ENCODE measurements at regions not wholly inside any gene's neighbourhood (a gene's known extent, or its start where the extent isn't known, plus 50 kb on each side); places are given as distances from the start of the nearest gene placed in this dataset.

- no peak overlapping the region for H3K56ac ChIP-seq (ENCODE audit: extremely low read depth, insufficient read depth, low read length)
- DNase-seq (no peak), ATAC-seq (ENCODE audit: low read depth) (no peak)
- H2AK5ac ChIP-seq (ENCODE audit: low read depth, low read length), result no peak overlapping the region
- H3K14ac ChIP-seq (replicated peaks; ENCODE audit: low read depth, low read length), result no peak overlapping the region
- no peak overlapping the region for H3K4me3 ChIP-seq (ENCODE audit: insufficient read depth, low read depth, low read length)
- dilution Hi-C loops (cut with HindIII; ENCODE audit: low sequenced_read_pairs, unreplicated experiment), result no loop called here
- H2BK15ac ChIP-seq (ENCODE audit: low read depth, low read length), result no peak overlapping the region
- no peak overlapping the region for H3K4me2 ChIP-seq (ENCODE audit: low read depth, low read length)
- ChIA-PET POLR2A (ENCODE audit: unreplicated experiment) (no interaction called here), CTCF (no interaction called here)
- no peak overlapping the region for H3K23ac ChIP-seq (ENCODE audit: low read depth, low read length)
- no CpG with 5 or more reads among the region's 4 CpGs for WGBS, 2 experiments (ENCODE audit: extremely low coverage in 2 of 2, insufficient read length in 1 of 2)
- no peak overlapping the region for H3K18ac ChIP-seq (ENCODE audit: low read depth, low read length)
- intact Hi-C loops (cut with micrococcal nuclease), result no loop called here
- H3K27ac ChIP-seq (ENCODE audit: insufficient read depth, low read length), result no peak overlapping the region
- no peaks in the 10 kb centered on the region for H3K9me3 ChIP-seq (ENCODE audit: control insufficient read depth, insufficient read depth, low read length)
- H3K9ac ChIP-seq (ENCODE audit: low read depth, low read length), result no peak overlapping the region
- no peaks in the 10 kb centered on the region for H4K20me1 ChIP-seq (ENCODE audit: insufficient read depth, low read length)
- H3K27me3 ChIP-seq (ENCODE audit: control insufficient read depth, insufficient read depth, low read length), result no peaks in the 10 kb centered on the region
- H2AFZ ChIP-seq (replicated peaks; ENCODE audit: low read length, poor library complexity), result no peak overlapping the region
- H3K4me1 ChIP-seq (ENCODE audit: control insufficient read depth, insufficient read depth, low read length), result no peaks in the 10 kb centered on the region
- H4K91ac ChIP-seq (ENCODE audit: insufficient read depth, low read depth, low read length), result no peak overlapping the region
- no peaks in the 10 kb centered on the region for H3K36me3 ChIP-seq (ENCODE audit: control insufficient read depth, insufficient read depth, low read length)
- no peak overlapping the region for H4K8ac ChIP-seq (ENCODE audit: low read depth in 2 of 2, low read length in 2 of 2)
- H2BK120ac ChIP-seq (ENCODE audit: low read depth, low read length), result no peak overlapping the region
- no peak for TF ChIP-seq RFX5 (IDR thresholded peaks at IDR 0.05; ENCODE audit: low read depth, low read length)
- no peak for TF ChIP-seq MXI1 (IDR thresholded peaks at IDR 0.05; ENCODE audit: borderline replicate concordance, low read depth, low read length)
- TF ChIP-seq ELK1 (IDR thresholded peaks at IDR 0.05; ENCODE audit: borderline replicate concordance, low read depth, low read length), result no peak
- no peak for TF ChIP-seq FOS (IDR thresholded peaks at IDR 0.05; ENCODE audit: low read depth, low read length)
- TF ChIP-seq RAD21 (IDR thresholded peaks at IDR 0.05; ENCODE audit: low read length), result no peak
- TF ChIP-seq USF2 (IDR thresholded peaks at IDR 0.05; ENCODE audit: low read depth, low read length), result no peak
- no peak for TF ChIP-seq BHLHE40 (IDR thresholded peaks at IDR 0.05; ENCODE audit: low read depth, low read length)
- no peak for TF ChIP-seq POLR2A (IDR thresholded peaks at IDR 0.05; ENCODE audit: low read depth, low read length)
- no peak for TF ChIP-seq CTCF (conservative IDR thresholded peaks at IDR 0.05; ENCODE audit: low read depth, low read length)
- TF ChIP-seq MAFK (IDR thresholded peaks at IDR 0.05; ENCODE audit: low read depth, low read length), result no peak
- TF ChIP-seq SMC3 (IDR thresholded peaks at IDR 0.05; ENCODE audit: low read depth, low read length), result no peak
- TF ChIP-seq NFE2L2 (IDR thresholded peaks at IDR 0.05; ENCODE audit: low read depth, low read length), result no peak
- no peak for TF ChIP-seq MAZ (IDR thresholded peaks at IDR 0.05; ENCODE audit: borderline replicate concordance, low read depth, low read length)
- no peak for TF ChIP-seq CHD1 (IDR thresholded peaks at IDR 0.05; ENCODE audit: low read depth, low read length)
- no peak for TF ChIP-seq CEBPB (IDR thresholded peaks at IDR 0.05; ENCODE audit: low read depth, low read length)
- TF ChIP-seq RCOR1 (IDR thresholded peaks at IDR 0.05; ENCODE audit: insufficient replicate concordance, low read length), result no peak
- no peak overlapping the region for H3K4ac ChIP-seq (ENCODE audit: low read depth, low read length)
- no peak overlapping the region for H2BK20ac ChIP-seq (ENCODE audit: low read depth, low read length)
- no peak overlapping the region for H2BK5ac ChIP-seq (ENCODE audit: low read depth, low read length, poor library complexity, severe bottlenecking)
- in situ Hi-C loops (cut with MboI; ENCODE audit: low sequenced_read_pairs), result no loop called here
- H3K79me1 ChIP-seq (ENCODE audit: low read depth in 1 of 2, low read length in 2 of 2), result no peaks in the 10 kb centered on the region
- no peak overlapping the region for H4K5ac ChIP-seq (ENCODE audit: low read depth, low read length)
- no peak overlapping the region for H2AK9ac ChIP-seq (replicated peaks; ENCODE audit: low read depth, low read length, poor library complexity)
- 0 out of 2 replicates have a peak, but pooled peaks cover 2% of the 10 kb centered on the region for H3K9me1 ChIP-seq (ENCODE audit: insufficient read depth, low read length)
- no TSS peak for BruUV-seq (replicated peaks)
Observed at GRCh38 chr1:216896146-216896545, 172.9 kb upstream of the ESRRG start.

Data from IMR-90 (cell line).